A673 (cell line): ENCODE measurements at regions not wholly inside any gene's neighbourhood (a gene's known extent, or its start where the extent isn't known, plus 50 kb on each side); places are given as distances from the start of the nearest gene placed in this dataset.
"Not testable (repeated sequence)": the region's sequence is repeated elsewhere in the genome, so short reads cannot be mapped to it uniquely, and the experiment has no call there.

ENCODE experiments used
- BruUV-seq: library from RNA; stranded (reverse); fragments of 400-500 nt; replicated peaks from 2 replicates; lab custom pipeline; 2021; lab: Mats Ljungman, UMichigan
- CTCF ChIA-PET: fragments of 300-600 bp; sonication (Branson Sonifier 250); formaldehyde crosslinking; loops from one replicate; lab custom pipeline; 2022; ENCODE audit warnings: antibody characterized with exemption; lab: Charles Lee
- POLR2A ChIA-PET: fragments of 300-600 bp; sonication (Branson Sonifier 250); formaldehyde crosslinking; loops from one replicate; lab custom pipeline; 2022; ENCODE audit warnings: antibody characterized with exemption; ENCODE audit not compliant: low non-redundant PET; lab: Charles Lee
- DNase-seq: peaks from one replicate; pipeline ENCODE4 v3.0.0-alpha.2; 2015; ENCODE audit warnings: low spot score
- H3K27ac ChIP-seq: fragments of 200-600 bp; sonication (generic); 2 replicates; pipeline ENCODE4 v1.5.1; 2016; ENCODE audit warnings: mixed run types, low read depth, mild to moderate bottlenecking, mixed read lengths, antibody characterized with exemption, low read length; ENCODE audit not compliant: poor library complexity, severe bottlenecking
- H3K27me3 ChIP-seq: fragments of 200-600 bp; sonication (generic); replicated peaks from 2 replicates; pipeline ENCODE4 v1.6.1; 2017; ENCODE audit warnings: mixed run types, low read depth, mild to moderate bottlenecking, mixed read lengths, antibody characterized with exemption, low read length; ENCODE audit not compliant: insufficient read depth, poor library complexity
- H3K36me3 ChIP-seq: fragments of 200-600 bp; sonication (generic); 2 replicates; pipeline ENCODE4 v1.6.1; 2016; ENCODE audit warnings: mixed run types, mild to moderate bottlenecking, mixed read lengths, antibody characterized with exemption, low read length; ENCODE audit not compliant: insufficient read depth, poor library complexity, severe bottlenecking
- H3K4me1 ChIP-seq: fragments of 200-600 bp; sonication (generic); 2 replicates; pipeline ENCODE4 v1.6.1; 2017; ENCODE audit warnings: mixed run types, mild to moderate bottlenecking, mixed read lengths, antibody characterized with exemption, low read length; ENCODE audit not compliant: insufficient read depth, poor library complexity, severe bottlenecking
- H3K4me3 ChIP-seq: fragments of 200-600 bp; sonication (generic); 2 replicates; pipeline ENCODE4 v1.5.1; 2016; ENCODE audit warnings: low read depth, mixed run types, mild to moderate bottlenecking, mixed read lengths, low read length; ENCODE audit not compliant: poor library complexity, severe bottlenecking
- H3K9me3 ChIP-seq: fragments of 200-600 bp; sonication (generic); 2 replicates; pipeline ENCODE4 v1.6.1; 2016; ENCODE audit warnings: mixed run types, low read depth, mild to moderate bottlenecking, mixed read lengths, antibody characterized with exemption, low read length; ENCODE audit not compliant: poor library complexity, severe bottlenecking
- EZH2 ChIP-seq: fragments of 200-600 bp; sonication (generic); IDR thresholded peaks from 2 replicates; pipeline ENCODE4 v1.6.1; 2017; ENCODE audit warnings: borderline replicate concordance, low read depth, mild to moderate bottlenecking, mixed read lengths, antibody characterized with exemption, low read length; ENCODE audit not compliant: poor library complexity, severe bottlenecking
- intact Hi-C: fragments of 100-400 bp; cut with micrococcal nuclease; formaldehyde crosslinking; loops from one replicate; pipeline ENCODE4 v1.10.0; 2022; ENCODE audit not compliant: unreplicated experiment
- TF ChIP-seq, protein P1 (sequence below): fragments of 300-800, 200-600 bp; sonication (generic); conservative IDR thresholded peaks from 2 replicates; pipeline ENCODE4 v1.5.1; 2017; ENCODE audit warnings: low read depth, mild to moderate bottlenecking, antibody characterized with exemption, low read length, moderate library complexity, mixed read lengths

GRCh38 chr5:130398825-130399224 is 494.6 kb downstream of the CHSY3 start:
- H3K4me1 ChIP-seq, result no peaks in the 10 kb centered on the region
- no peak for DNase-seq
- intact Hi-C loops, result no loop called here
- H3K27ac ChIP-seq, result no peak overlapping the region
- no peaks in the 10 kb centered on the region for H3K36me3 ChIP-seq
- POLR2A ChIA-PET, result no interaction called here
- TF ChIP-seq, protein P1, sequence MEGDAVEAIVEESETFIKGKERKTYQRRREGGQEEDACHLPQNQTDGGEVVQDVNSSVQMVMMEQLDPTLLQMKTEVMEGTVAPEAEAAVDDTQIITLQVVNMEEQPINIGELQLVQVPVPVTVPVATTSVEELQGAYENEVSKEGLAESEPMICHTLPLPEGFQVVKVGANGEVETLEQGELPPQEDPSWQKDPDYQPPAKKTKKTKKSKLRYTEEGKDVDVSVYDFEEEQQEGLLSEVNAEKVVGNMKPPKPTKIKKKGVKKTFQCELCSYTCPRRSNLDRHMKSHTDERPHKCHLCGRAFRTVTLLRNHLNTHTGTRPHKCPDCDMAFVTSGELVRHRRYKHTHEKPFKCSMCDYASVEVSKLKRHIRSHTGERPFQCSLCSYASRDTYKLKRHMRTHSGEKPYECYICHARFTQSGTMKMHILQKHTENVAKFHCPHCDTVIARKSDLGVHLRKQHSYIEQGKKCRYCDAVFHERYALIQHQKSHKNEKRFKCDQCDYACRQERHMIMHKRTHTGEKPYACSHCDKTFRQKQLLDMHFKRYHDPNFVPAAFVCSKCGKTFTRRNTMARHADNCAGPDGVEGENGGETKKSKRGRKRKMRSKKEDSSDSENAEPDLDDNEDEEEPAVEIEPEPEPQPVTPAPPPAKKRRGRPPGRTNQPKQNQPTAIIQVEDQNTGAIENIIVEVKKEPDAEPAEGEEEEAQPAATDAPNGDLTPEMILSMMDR, result no peak
- TF ChIP-seq EZH2, result no peak
- CTCF ChIA-PET, result no interaction called here
- no peak overlapping the region for H3K4me3 ChIP-seq
- no TSS peak for BruUV-seq
- no peaks in the 10 kb centered on the region for H3K9me3 ChIP-seq
- no peaks in the 10 kb centered on the region for H3K27me3 ChIP-seq

GRCh38 chr5:130397727-130398126 is 493.5 kb downstream of the CHSY3 start:
- DNase-seq, BruUV-seq, intact Hi-C loops, H3K27ac ChIP-seq, POLR2A ChIA-PET, H3K9me3 ChIP-seq, H3K4me3 ChIP-seq, H3K27me3 ChIP-seq, H3K4me1 ChIP-seq, CTCF ChIA-PET, H3K36me3 ChIP-seq: not testable (repeated sequence)

GRCh38 chr5:130397132-130397531 is 492.9 kb downstream of the CHSY3 start:
- H3K4me1 ChIP-seq, result no peaks in the 10 kb centered on the region
- CTCF ChIA-PET, result no interaction called here
- no peaks in the 10 kb centered on the region for H3K9me3 ChIP-seq
- no peaks in the 10 kb centered on the region for H3K27me3 ChIP-seq
- intact Hi-C loops, result no loop called here
- H3K27ac ChIP-seq, result no peak overlapping the region
- POLR2A ChIA-PET, result no interaction called here
- H3K36me3 ChIP-seq, result no peaks in the 10 kb centered on the region
- no TSS peak for BruUV-seq
- no peak for TF ChIP-seq EZH2
- TF ChIP-seq, protein P1, result no peak
- no peak overlapping the region for H3K4me3 ChIP-seq
- no peak for DNase-seq

DNA sequence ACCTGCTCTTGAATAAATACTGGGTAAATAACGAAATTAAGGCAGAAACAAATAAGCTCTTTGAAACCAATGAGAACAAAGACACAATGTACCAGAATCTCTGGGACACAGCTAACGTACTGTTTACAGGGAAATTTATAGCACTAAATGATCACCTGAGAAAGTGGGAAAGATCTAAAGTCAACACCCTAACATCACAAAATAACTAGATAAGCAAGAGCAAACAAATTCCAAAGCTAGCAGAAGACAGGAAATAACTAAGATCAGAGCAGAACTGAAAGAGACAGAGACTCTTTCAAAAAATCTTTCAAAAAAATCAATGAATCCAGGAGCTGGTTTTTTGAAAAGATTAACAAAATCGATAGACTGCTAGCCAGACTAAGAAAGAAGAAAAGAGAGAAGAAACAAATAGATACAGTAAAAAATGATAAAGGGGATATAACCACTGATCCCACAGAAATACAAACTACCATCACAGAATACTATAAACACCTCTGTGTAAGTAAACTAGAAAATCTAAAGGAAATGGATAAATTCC is 487.5 kb downstream of the CHSY3 start:
- H3K36me3 ChIP-seq, H3K9me3 ChIP-seq, H3K27me3 ChIP-seq, DNase-seq, H3K4me3 ChIP-seq, CTCF ChIA-PET, H3K27ac ChIP-seq, H3K4me1 ChIP-seq, POLR2A ChIA-PET, BruUV-seq, intact Hi-C loops: not testable (repeated sequence)
